Naive B cell (primary cell): ENCODE measurements at regions not wholly inside any gene's neighbourhood (a gene's known extent, or its start where the extent isn't known, plus 50 kb on each side); places are given as distances from the start of the nearest gene placed in this dataset.

Source experiments
- ATAC-seq, 2 donors: fragments of 150-1000 bp; cut with Tn5 transposase; 2 replicates each; pipeline ENCODE4 v1.10.0; 2021; ENCODE audit warnings: low read depth in 2 of 2, mild to moderate bottlenecking in 2 of 2, moderate library complexity in 2 of 2
- DNase-seq: peaks from one replicate; pipeline ENCODE4 v3.0.0; 2022
- H3K27ac Mint-ChIP-seq, 6 donors: one replicate each; pipeline ENCODE4 v1.8.0; 2020 to 2022; ENCODE audit warnings: mild to moderate bottlenecking in 6 of 6, mixed read lengths in 6 of 6, moderate library complexity in 5 of 6, inconsistent platforms in 2 of 6
- H3K27me3 Mint-ChIP-seq, 3 donors: one replicate each; pipeline ENCODE4 v1.8.0; 2021 to 2022; ENCODE audit warnings: mixed read lengths in 3 of 3, mild to moderate bottlenecking in 1 of 3
- H3K36me3 Mint-ChIP-seq, 2 donors: one replicate each; pipeline ENCODE4 v1.8.0; 2020 to 2022; ENCODE audit warnings: mixed read lengths in 2 of 2, inconsistent platforms in 1 of 2, mild to moderate bottlenecking in 1 of 2
- H3K4me1 Mint-ChIP-seq, 3 donors: one replicate each; pipeline ENCODE4 v1.8.0; 2020 to 2022; ENCODE audit warnings: mixed read lengths in 3 of 3, inconsistent platforms in 1 of 3, mild to moderate bottlenecking in 1 of 3, moderate library complexity in 1 of 3
- H3K4me3 Mint-ChIP-seq, 8 donors: one replicate each; pipeline ENCODE4 v1.8.0; 2020 to 2022; ENCODE audit warnings: mild to moderate bottlenecking in 8 of 8, mixed read lengths in 8 of 8, moderate library complexity in 8 of 8, inconsistent platforms in 2 of 8
- H3K9me3 Mint-ChIP-seq, 7 donors: one replicate each; pipeline ENCODE4 v1.8.0; 2020 to 2022; ENCODE audit warnings: mixed read lengths in 7 of 7, mild to moderate bottlenecking in 5 of 7, inconsistent platforms in 2 of 7, moderate library complexity in 1 of 7

- peaks cover 0 to 18% (median 3%) of the 10 kb centered on the region in 7 donors for H3K9me3 Mint-ChIP-seq
- peaks cover 0 to 7% (median 0%) of the 10 kb centered on the region in 3 donors for H3K4me1 Mint-ChIP-seq
- H3K27ac Mint-ChIP-seq = peak overlapping the region in 1 of 6 donors; percentile 23
- peaks cover 0 to 11% of the 10 kb centered on the region in 2 donors for H3K36me3 Mint-ChIP-seq
- no peak for DNase-seq
- no peak overlapping the region for H3K4me3 Mint-ChIP-seq
- ATAC-seq = peak; percentile 67 to 68
- H3K27me3 Mint-ChIP-seq = no peaks in the 10 kb centered on the region
These were observed 228.1 kb downstream of the KIF20B start for GRCh38 chr10:89929282-89930026.

- DNase-seq (no peak), ATAC-seq (no peak)
- Mint-ChIP-seq H3K4me1 (peaks cover 4 to 7% (median 6%) of the 10 kb centered on the region in 3 donors), H3K27me3 (peaks cover 0 to 20% (median 6%) of the 10 kb centered on the region in 3 donors), H3K9me3 (peaks cover 5 to 30% (median 9%) of the 10 kb centered on the region in 7 donors), H3K36me3 (peaks cover 17 to 19% of the 10 kb centered on the region in 2 donors), H3K27ac (no peak overlapping the region), H3K4me3 (no peak overlapping the region)
These were observed 236.1 kb downstream of the KIF20B start for GRCh38 chr10:89937494-89937893.

- no peak for ATAC-seq
- peaks cover 14 to 19% of the 10 kb centered on the region in 2 donors for H3K36me3 Mint-ChIP-seq
These were observed 238.7 kb downstream of the KIF20B start for GRCh38 chr10:89940076-89940475.

GRCh38 chr10:89942217-89942616 lies 240.8 kb downstream of the KIF20B start:
- Mint-ChIP-seq H3K36me3 (peaks cover 0 to 6% of the 10 kb centered on the region in 2 donors), H3K27me3 (peaks cover 7 to 30% (median 12%) of the 10 kb centered on the region in 3 donors), H3K27ac (no peak overlapping the region), H3K9me3 (peaks cover 0 to 7% (median 3%) of the 10 kb centered on the region in 7 donors), H3K4me3 (no peak overlapping the region), H3K4me1 (peaks cover 11 to 18% (median 15%) of the 10 kb centered on the region in 3 donors)
- DNase-seq = no peak
- ATAC-seq = no peak

More at GRCh38 chr10:89940076-89940475, 238.7 kb downstream of the KIF20B start:
- Mint-ChIP-seq H3K9me3 (peaks cover 4 to 20% (median 7%) of the 10 kb centered on the region in 7 donors), H3K4me1 (peaks cover 5 to 11% (median 6%) of the 10 kb centered on the region in 3 donors), H3K27ac (peak overlapping the region in 1 of 6 donors; percentile 21), H3K27me3 (peaks cover 7 to 35% (median 17%) of the 10 kb centered on the region in 3 donors), H3K4me3 (no peak overlapping the region)
- DNase-seq = no peak

GRCh38 chr10:89944138-89944537 lies 242.7 kb downstream of the KIF20B start:
- peaks cover 7 to 35% (median 12%) of the 10 kb centered on the region in 3 donors for H3K27me3 Mint-ChIP-seq
- no peak for DNase-seq
- ATAC-seq = no peak
- H3K4me3 Mint-ChIP-seq = no peak overlapping the region
- H3K4me1 Mint-ChIP-seq = peaks cover 11 to 18% (median 15%) of the 10 kb centered on the region in 3 donors
- peaks cover 0 to 6% of the 10 kb centered on the region in 2 donors for H3K36me3 Mint-ChIP-seq
- H3K9me3 Mint-ChIP-seq = peaks cover 8 to 16% (median 10%) of the 10 kb centered on the region in 7 donors
- H3K27ac Mint-ChIP-seq = peak overlapping the region in 1 of 6 donors; percentile 21

- no peak overlapping the region for H3K27ac Mint-ChIP-seq
- no peak overlapping the region for H3K4me3 Mint-ChIP-seq
- H3K36me3 Mint-ChIP-seq = peaks cover 0 to under 1% of the 10 kb centered on the region in 2 donors
- ATAC-seq (peak in 1 of 2 donors; percentile 36), DNase-seq (no peak)
- peaks cover 7 to 29% (median 12%) of the 10 kb centered on the region in 3 donors for H3K27me3 Mint-ChIP-seq
- H3K9me3 Mint-ChIP-seq = peaks cover 4 to 16% (median 9%) of the 10 kb centered on the region in 7 donors
- H3K4me1 Mint-ChIP-seq = peaks cover 11 to 18% (median 15%) of the 10 kb centered on the region in 3 donors
These were observed 244.7 kb downstream of the KIF20B start for GRCh38 chr10:89946106-89946505.

GRCh38 chr10:89949496-89949895 lies 248.1 kb downstream of the KIF20B start:
- DNase-seq = no peak
- H3K27me3 Mint-ChIP-seq = peaks cover 0 to 5% (median 0%) of the 10 kb centered on the region in 3 donors
- no peak overlapping the region for H3K27ac Mint-ChIP-seq
- H3K4me1 Mint-ChIP-seq = peaks cover 5 to 10% (median 8%) of the 10 kb centered on the region in 3 donors
- H3K36me3 Mint-ChIP-seq = peaks cover 4 to 9% of the 10 kb centered on the region in 2 donors
- H3K9me3 Mint-ChIP-seq = peaks cover 4 to 22% (median 14%) of the 10 kb centered on the region in 7 donors
- no peak overlapping the region for H3K4me3 Mint-ChIP-seq
- ATAC-seq = no peak

GRCh38 chr10:89952325-89952724 lies 250.9 kb downstream of the KIF20B start:
- DNase-seq (no peak), ATAC-seq (no peak)
- H3K9me3 Mint-ChIP-seq = peaks cover under 1 to 21% (median 13%) of the 10 kb centered on the region in 7 donors
- no peak overlapping the region for H3K27ac Mint-ChIP-seq
- peaks cover 4 to 9% of the 10 kb centered on the region in 2 donors for H3K36me3 Mint-ChIP-seq
- peaks cover 0 to 5% (median 0%) of the 10 kb centered on the region in 3 donors for H3K27me3 Mint-ChIP-seq
- no peak overlapping the region for H3K4me3 Mint-ChIP-seq
- no peaks in the 10 kb centered on the region for H3K4me1 Mint-ChIP-seq

GRCh38 chr10:89952751-89953150 lies 251.4 kb downstream of the KIF20B start:
- no peaks in the 10 kb centered on the region for H3K4me1 Mint-ChIP-seq
- peaks cover 4 to 9% of the 10 kb centered on the region in 2 donors for H3K36me3 Mint-ChIP-seq
- ATAC-seq = no peak
- H3K27me3 Mint-ChIP-seq = peaks cover 0 to 5% (median 0%) of the 10 kb centered on the region in 3 donors
- DNase-seq = no peak
- peaks cover 0 to 17% (median 12%) of the 10 kb centered on the region in 7 donors for H3K9me3 Mint-ChIP-seq
- H3K27ac Mint-ChIP-seq = no peak overlapping the region
- no peak overlapping the region for H3K4me3 Mint-ChIP-seq

- peaks cover 0 to 4% (median 3%) of the 10 kb centered on the region in 3 donors for H3K4me1 Mint-ChIP-seq
- no peaks in the 10 kb centered on the region for H3K27me3 Mint-ChIP-seq
- ATAC-seq = no peak
- no peak overlapping the region for H3K4me3 Mint-ChIP-seq
- H3K9me3 Mint-ChIP-seq = peaks cover 0 to 6% (median 5%) of the 10 kb centered on the region in 7 donors
- no peak for DNase-seq
- H3K27ac Mint-ChIP-seq = peak overlapping the region in 2 of 6 donors; percentile 8 to 28
- H3K36me3 Mint-ChIP-seq = peaks cover 4 to 9% of the 10 kb centered on the region in 2 donors
These were observed 252.7 kb downstream of the KIF20B start for GRCh38 chr10:89954061-89954460.

GRCh38 chr10:89954787-89955566 lies 253.6 kb downstream of the KIF20B start:
- ATAC-seq (no peak), DNase-seq (peak; percentile 11)
- Mint-ChIP-seq H3K36me3 (peaks cover 4 to 9% of the 10 kb centered on the region in 2 donors), H3K4me1 (peaks cover 7 to 13% (median 8%) of the 10 kb centered on the region in 3 donors), H3K27me3 (no peaks in the 10 kb centered on the region), H3K9me3 (peaks cover 0 to 6% (median 5%) of the 10 kb centered on the region in 7 donors), H3K27ac (no peak overlapping the region), H3K4me3 (no peak overlapping the region)

- Mint-ChIP-seq H3K27ac (peak overlapping the region in 3 of 6 donors; percentile 46 to 53 (median 53)), H3K4me3 (no peak overlapping the region), H3K9me3 (peaks cover 0 to 4% (median 0%) of the 10 kb centered on the region in 7 donors), H3K27me3 (peaks cover 0 to 8% (median 3%) of the 10 kb centered on the region in 3 donors), H3K36me3 (peaks cover 5 to 10% of the 10 kb centered on the region in 2 donors), H3K4me1 (peaks cover 7 to 18% (median 8%) of the 10 kb centered on the region in 3 donors)
- ATAC-seq (peak; percentile 56 to 88), DNase-seq (peak; percentile 9)
These were observed 258.2 kb downstream of the KIF20B start for GRCh38 chr10:89959433-89960110.
